H9 (cell line): ENCODE measurements at regions not wholly inside any gene's neighbourhood (a gene's known extent, or its start where the extent isn't known, plus 50 kb on each side); places are given as distances from the start of the nearest gene placed in this dataset.

ENCODE experiments used
- DNase-seq: peaks from one replicate; pipeline ENCODE4 v3.0.0-alpha.2; 2017
- H2AFZ ChIP-seq: one replicate; pipeline ENCODE4 v1.6.1; 2013; ENCODE audit warnings: mild to moderate bottlenecking, low read length, control low read depth, moderate library complexity
- H2AK5ac ChIP-seq: 2 replicates; pipeline ENCODE4 v1.6.1; 2013; ENCODE audit warnings: low read length, control low read depth, mixed read lengths; ENCODE audit not compliant: insufficient read length
- H2BK120ac ChIP-seq: one replicate; pipeline ENCODE4 v1.6.1; 2013; ENCODE audit warnings: low read depth, mild to moderate bottlenecking, low read length, control low read depth, inconsistent platforms; ENCODE audit not compliant: poor library complexity, severe bottlenecking
- H2BK12ac ChIP-seq: 2 replicates; pipeline ENCODE4 v1.6.1; 2013; ENCODE audit warnings: low read length, control low read depth, mixed read lengths, low read depth; ENCODE audit not compliant: insufficient read length
- H2BK15ac ChIP-seq: 2 replicates; pipeline ENCODE4 v1.6.1; 2013; ENCODE audit warnings: low read depth, low read length, control low read depth
- H2BK20ac ChIP-seq: one replicate; pipeline ENCODE4 v1.6.1; 2013; ENCODE audit warnings: low read depth, mild to moderate bottlenecking, low read length, control low read depth, inconsistent platforms; ENCODE audit not compliant: poor library complexity, severe bottlenecking
- H2BK5ac ChIP-seq: 2 replicates; pipeline ENCODE4 v1.6.1; 2013; ENCODE audit warnings: low read length, control low read depth, mixed read lengths; ENCODE audit not compliant: insufficient read length
- H3K14ac ChIP-seq: 2 replicates; pipeline ENCODE4 v1.6.1; 2013; ENCODE audit warnings: low read length, control low read depth; ENCODE audit not compliant: insufficient read depth
- H3K18ac ChIP-seq: 2 replicates; pipeline ENCODE4 v1.6.1; 2013; ENCODE audit warnings: low read depth, mild to moderate bottlenecking, mixed read lengths, low read length, control low read depth; ENCODE audit not compliant: insufficient read length
- H3K23ac ChIP-seq: 2 replicates; pipeline ENCODE4 v1.6.1; 2013; ENCODE audit warnings: low read length, control low read depth, mixed read lengths, low read depth; ENCODE audit not compliant: insufficient read length
- H3K23me2 ChIP-seq: 2 replicates; pipeline ENCODE4 v1.6.1; 2013; ENCODE audit warnings: low read depth, mild to moderate bottlenecking, mixed read lengths, low read length, control low read depth; ENCODE audit not compliant: insufficient read length, poor library complexity, severe bottlenecking
- H3K27ac ChIP-seq: 2 replicates; pipeline ENCODE4 v1.5.1; 2013; ENCODE audit warnings: low read length, control low read depth, mixed read lengths, low read depth; ENCODE audit not compliant: insufficient read length
- H3K27me3 ChIP-seq: 2 replicates; pipeline ENCODE4 v1.6.1; 2013; ENCODE audit warnings: low read length, control low read depth, inconsistent platforms; ENCODE audit not compliant: insufficient read depth
- H3K4ac ChIP-seq: 2 replicates; pipeline ENCODE4 v1.6.1; 2013; ENCODE audit warnings: low read depth, mild to moderate bottlenecking, control low read depth, inconsistent platforms, low read length, moderate library complexity
- H3K4me1 ChIP-seq: 2 replicates; pipeline ENCODE4 v1.6.1; 2013; ENCODE audit warnings: low read length, control low read depth, inconsistent platforms; ENCODE audit not compliant: insufficient read depth
- H3K4me2 ChIP-seq: 2 replicates; pipeline ENCODE4 v1.6.1; 2013; ENCODE audit warnings: low read length, control low read depth, mixed read lengths; ENCODE audit not compliant: insufficient read length, insufficient read depth
- H3K56ac ChIP-seq: 2 replicates; pipeline ENCODE4 v1.6.1; 2013; ENCODE audit warnings: low read depth, mild to moderate bottlenecking, mixed read lengths, low read length, control low read depth; ENCODE audit not compliant: insufficient read length
- H3K79me1 ChIP-seq: 2 replicates; pipeline ENCODE4 v1.6.1; 2013; ENCODE audit warnings: low read depth, mild to moderate bottlenecking, moderate library complexity, low read length, control low read depth, inconsistent platforms; ENCODE audit not compliant: insufficient read depth, poor library complexity, severe bottlenecking
- H3K79me2 ChIP-seq: 2 replicates; pipeline ENCODE4 v1.6.1; 2013; ENCODE audit warnings: low read length, control low read depth, inconsistent platforms; ENCODE audit not compliant: insufficient read depth
- H3K9ac ChIP-seq: 2 replicates; pipeline ENCODE4 v1.6.1; 2013; ENCODE audit warnings: low read length, control low read depth, mixed read lengths; ENCODE audit not compliant: insufficient read length; ENCODE audit errors: extremely low read depth
- H3K9me3 ChIP-seq: one replicate; pipeline ENCODE4 v1.6.1; 2013; ENCODE audit warnings: low read depth, low read length, inconsistent platforms; ENCODE audit not compliant: control insufficient read depth
- H3T11ph ChIP-seq: one replicate; pipeline ENCODE4 v1.6.1; 2013; ENCODE audit warnings: mild to moderate bottlenecking, low read length, control low read depth, inconsistent platforms
- H4K20me1 ChIP-seq: one replicate; pipeline ENCODE4 v1.6.1; 2013; ENCODE audit not compliant: control insufficient read depth, insufficient read length, insufficient read depth
- H4K5ac ChIP-seq: 2 replicates; pipeline ENCODE4 v1.6.1; 2013; ENCODE audit warnings: low read depth, mild to moderate bottlenecking, mixed read lengths, low read length, control low read depth; ENCODE audit not compliant: insufficient read length
- H4K8ac ChIP-seq: replicated peaks from 2 replicates; pipeline ENCODE4 v1.6.1; 2013; ENCODE audit warnings: low read length, control low read depth, mixed read lengths, low read depth; ENCODE audit not compliant: insufficient read length
- H4K91ac ChIP-seq: 2 replicates; pipeline ENCODE4 v1.6.1; 2013; ENCODE audit warnings: low read depth, mild to moderate bottlenecking, moderate library complexity, mixed read lengths, low read length, control low read depth; ENCODE audit not compliant: insufficient read length
- H3K27ac Mint-ChIP-seq, 3 experiments: 2 replicates in 2 of 3; 3 replicates in 1 of 3; pipeline ENCODE4 v1.8.0; 2020 to 2021; ENCODE audit warnings: mixed read lengths in 3 of 3, mild to moderate bottlenecking in 1 of 3, moderate library complexity in 1 of 3
- H3K27me3 Mint-ChIP-seq: 2 replicates; pipeline ENCODE4 v1.8.0; 2021; ENCODE audit warnings: low read depth, mild to moderate bottlenecking, moderate library complexity, mixed read lengths
- H3K36me3 Mint-ChIP-seq, 3 experiments: 2 replicates in 2 of 3; 3 replicates in 1 of 3; pipeline ENCODE4 v1.8.0; 2020 to 2021; ENCODE audit warnings: low read depth in 3 of 3, mixed read lengths in 3 of 3; ENCODE audit not compliant: insufficient read depth in 1 of 3
- H3K4me1 Mint-ChIP-seq, 2 experiments: 2 replicates each; pipeline ENCODE4 v1.8.0; 2020; ENCODE audit warnings: mixed read lengths in 2 of 2
- H3K4me3 Mint-ChIP-seq, 2 experiments: 2 replicates in 1 of 2; 3 replicates in 1 of 2; pipeline ENCODE4 v1.8.0; 2020 to 2021; ENCODE audit warnings: mild to moderate bottlenecking in 2 of 2, mixed read lengths in 2 of 2, moderate library complexity in 1 of 2
- H3K9me3 Mint-ChIP-seq, 2 experiments: 2 replicates in 1 of 2; 3 replicates in 1 of 2; pipeline ENCODE4 v1.8.0; 2020; ENCODE audit warnings: mild to moderate bottlenecking in 2 of 2, mixed read lengths in 2 of 2, moderate library complexity in 1 of 2
- CTCF ChIP-seq: fragments of 200-600 bp; sonication (generic); conservative IDR thresholded peaks from 3 replicates; pipeline ENCODE4 v1.8.0; 2021; ENCODE audit warnings: antibody characterized with exemption, mild to moderate bottlenecking
- WGBS: extraction: QIAGEN DNeasy Blood & Tissue Kit; methylation state at CpG from one replicate; pipeline ENCODE4 v1.1.7; 2013; ENCODE audit warnings: missing lambda C conversion rate, low lambda C conversion rate, mixed read lengths; ENCODE audit not compliant: insufficient read length; ENCODE audit errors: extremely low coverage; 5-methylcytosine and 5-hydroxymethylcytosine counted together

GRCh38 chr12:83434600-83434999, 747.9 kb downstream of the TMTC2 start:
- Histone ChIP-seq H3K56ac (no peak overlapping the region), H2AFZ (no peak overlapping the region), H2BK120ac (no peak overlapping the region), H3K9ac (no peak overlapping the region), H3K9me3 (no peaks in the 10 kb centered on the region), H3K4me2 (no peak overlapping the region), H2BK20ac (no peak overlapping the region), H2BK15ac (no peak overlapping the region), H3K18ac (no peak overlapping the region), H4K91ac (no peak overlapping the region), H3K4ac (no peak overlapping the region), H4K20me1 (no peaks in the 10 kb centered on the region), H2AK5ac (no peak overlapping the region), H3K14ac (no peak overlapping the region), H4K5ac (no peak overlapping the region), H3K23ac (no peak overlapping the region), H4K8ac (no peak overlapping the region), H2BK5ac (no peak overlapping the region), H3K79me2 (no peaks in the 10 kb centered on the region), H3K4me1 (no peaks in the 10 kb centered on the region), H3K79me1 (no peaks in the 10 kb centered on the region), H3K23me2 (no peaks in the 10 kb centered on the region), H2BK12ac (no peak overlapping the region), H3T11ph (no peak overlapping the region), H3K27me3 (no peaks in the 10 kb centered on the region), H3K27ac (no peak overlapping the region)
- Mint-ChIP-seq H3K4me1 (peaks cover 0 to 3% of the 10 kb centered on the region in 2 experiments; a peak in 1 of 4 replicates), H3K9me3 (peaks cover 9 to 12% of the 10 kb centered on the region in 2 experiments), H3K27ac (no peak overlapping the region), H3K36me3 (peaks cover 0 to 7% (median 4%) of the 10 kb centered on the region in 3 experiments; a peak in 4 of 7 replicates), H3K27me3 (no peaks in the 10 kb centered on the region), H3K4me3 (no peak overlapping the region)
- TF ChIP-seq CTCF = no peak
- no peak for DNase-seq
- WGBS = no CpG with 5 or more reads among the region's 1 CpG
